ENCODE measurements at regions not wholly inside any gene's neighbourhood (a gene's known extent, or its start where the extent isn't known, plus 50 kb on each side); places are given as distances from the start of the nearest gene placed in this dataset.

- TF ChIP-seq GATA2 (IDR thresholded peaks at IDR 0.05; ENCODE audit: low read depth, low read length) (no peak), GATA3 (IDR thresholded peaks at IDR 0.05; ENCODE audit: low read depth, low read length) (no peak)
These were observed 317.7 kb downstream of the GLRX3 start for GRCh38 chr10:130453721-130454542.

Data from SH-SY5Y (cell line).